Parathyroid adenoma (tissue), 2 donors: ENCODE measurements at regions not wholly inside any gene's neighbourhood (a gene's known extent, or its start where the extent isn't known, plus 50 kb on each side); places are given as distances from the start of the nearest gene placed in this dataset.

ENCODE experiments used
- H2AFZ ChIP-seq: fragments of 300-600 bp; sonication (generic); one replicate; pipeline ENCODE4 v1.7.0; 2017; ENCODE audit warnings: antibody characterized with exemption, mild to moderate bottlenecking
- H3K27ac ChIP-seq: fragments of 300-600 bp; sonication (generic); one replicate; pipeline ENCODE4 v1.7.0; 2017
- H3K27me3 ChIP-seq: fragments of 300-600 bp; sonication (generic); one replicate; pipeline ENCODE4 v1.7.0; 2017; ENCODE audit warnings: low read length; ENCODE audit not compliant: control insufficient read depth, insufficient read depth
- H3K36me3 ChIP-seq: fragments of 300-600 bp; sonication (generic); one replicate; pipeline ENCODE4 v1.7.0; 2017; ENCODE audit warnings: low read length; ENCODE audit not compliant: control insufficient read depth, insufficient read depth
- H3K4me1 ChIP-seq: fragments of 300-600 bp; sonication (generic); one replicate; pipeline ENCODE4 v1.7.0; 2017; ENCODE audit warnings: control low read depth
- H3K4me2 ChIP-seq: fragments of 300-600 bp; sonication (generic); one replicate; pipeline ENCODE4 v1.7.0; 2017; ENCODE audit warnings: low read length
- H3K4me3 ChIP-seq: fragments of 300-600 bp; sonication (generic); one replicate; pipeline ENCODE4 v1.7.0; 2017; ENCODE audit warnings: low read depth, low read length
- H3K79me2 ChIP-seq: fragments of 300-600 bp; sonication (generic); one replicate; pipeline ENCODE4 v1.7.0; 2017; ENCODE audit warnings: control low read depth
- H3K9ac ChIP-seq: fragments of 300-600 bp; sonication (generic); one replicate; pipeline ENCODE4 v1.7.0; 2017; ENCODE audit warnings: mild to moderate bottlenecking
- H3K9me3 ChIP-seq: fragments of 300-600 bp; sonication (generic); one replicate; pipeline ENCODE4 v1.7.0; 2017; ENCODE audit warnings: low read length; ENCODE audit not compliant: control insufficient read depth
- TF ChIP-seq, protein P1 (sequence below): fragments of 300-600 bp; sonication (generic); IDR thresholded peaks from one replicate; pipeline ENCODE4 v1.7.0; 2017; ENCODE audit warnings: antibody characterized with exemption, mild to moderate bottlenecking
- donor health status: primary hyperparathyroidism.

- Histone ChIP-seq H3K4me1 (no peaks in the 10 kb centered on the region), H3K36me3 (no peaks in the 10 kb centered on the region), H3K4me3 (no peak overlapping the region), H2AFZ (no peak overlapping the region), H3K27ac (no peak overlapping the region), H3K79me2 (no peaks in the 10 kb centered on the region), H3K9me3 (no peaks in the 10 kb centered on the region), H3K27me3 (no peaks in the 10 kb centered on the region), H3K4me2 (no peak overlapping the region), H3K9ac (no peak overlapping the region)
- TF ChIP-seq, protein P1, sequence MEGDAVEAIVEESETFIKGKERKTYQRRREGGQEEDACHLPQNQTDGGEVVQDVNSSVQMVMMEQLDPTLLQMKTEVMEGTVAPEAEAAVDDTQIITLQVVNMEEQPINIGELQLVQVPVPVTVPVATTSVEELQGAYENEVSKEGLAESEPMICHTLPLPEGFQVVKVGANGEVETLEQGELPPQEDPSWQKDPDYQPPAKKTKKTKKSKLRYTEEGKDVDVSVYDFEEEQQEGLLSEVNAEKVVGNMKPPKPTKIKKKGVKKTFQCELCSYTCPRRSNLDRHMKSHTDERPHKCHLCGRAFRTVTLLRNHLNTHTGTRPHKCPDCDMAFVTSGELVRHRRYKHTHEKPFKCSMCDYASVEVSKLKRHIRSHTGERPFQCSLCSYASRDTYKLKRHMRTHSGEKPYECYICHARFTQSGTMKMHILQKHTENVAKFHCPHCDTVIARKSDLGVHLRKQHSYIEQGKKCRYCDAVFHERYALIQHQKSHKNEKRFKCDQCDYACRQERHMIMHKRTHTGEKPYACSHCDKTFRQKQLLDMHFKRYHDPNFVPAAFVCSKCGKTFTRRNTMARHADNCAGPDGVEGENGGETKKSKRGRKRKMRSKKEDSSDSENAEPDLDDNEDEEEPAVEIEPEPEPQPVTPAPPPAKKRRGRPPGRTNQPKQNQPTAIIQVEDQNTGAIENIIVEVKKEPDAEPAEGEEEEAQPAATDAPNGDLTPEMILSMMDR, result no peak
These were observed 192.1 kb downstream of the SPATA31D1 start for GRCh38 chr9:82180711-82181110.

- no peaks in the 10 kb centered on the region for H3K36me3 ChIP-seq
- no peaks in the 10 kb centered on the region for H3K79me2 ChIP-seq
- H3K4me3 ChIP-seq, result no peak overlapping the region
- TF ChIP-seq, protein P1, result no peak
- no peak overlapping the region for H3K27ac ChIP-seq
- no peaks in the 10 kb centered on the region for H3K9me3 ChIP-seq
- H2AFZ ChIP-seq, result no peak overlapping the region
- no peaks in the 10 kb centered on the region for H3K27me3 ChIP-seq
- H3K4me1 ChIP-seq, result no peaks in the 10 kb centered on the region
- H3K4me2 ChIP-seq, result no peak overlapping the region
- H3K9ac ChIP-seq, result no peak overlapping the region
These were observed 194.7 kb downstream of the SPATA31D1 start for GRCh38 chr9:82183181-82183860.

DNA sequence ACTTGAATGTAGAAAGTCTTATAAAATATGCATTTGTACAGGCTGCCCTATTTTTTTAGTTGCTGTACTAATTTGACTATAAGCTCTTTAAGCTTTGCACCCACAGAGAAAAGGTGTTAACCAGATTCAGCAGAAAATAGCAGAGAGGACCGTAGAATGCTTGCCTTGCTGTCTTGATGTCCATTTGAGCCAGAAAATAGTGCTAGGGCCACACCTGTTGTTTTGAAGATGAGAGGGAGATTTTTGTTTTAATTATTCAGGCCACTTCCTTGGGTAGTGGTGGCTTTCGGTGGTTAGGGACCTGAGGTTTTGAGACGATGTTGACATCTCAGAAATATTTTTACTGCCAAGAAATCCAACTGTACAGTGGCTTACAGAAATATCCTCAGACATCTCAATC, 196.0 kb downstream of the SPATA31D1 start:
- H3K79me2 ChIP-seq, result no peaks in the 10 kb centered on the region
- TF ChIP-seq, protein P1, result no peak
- H3K9me3 ChIP-seq, result no peaks in the 10 kb centered on the region
- no peaks in the 10 kb centered on the region for H3K36me3 ChIP-seq
- H3K4me1 ChIP-seq, result no peaks in the 10 kb centered on the region
- no peak overlapping the region for H3K9ac ChIP-seq
- no peaks in the 10 kb centered on the region for H3K27me3 ChIP-seq
- no peak overlapping the region for H3K4me2 ChIP-seq
- no peak overlapping the region for H2AFZ ChIP-seq
- no peak overlapping the region for H3K4me3 ChIP-seq
- no peak overlapping the region for H3K27ac ChIP-seq

DNA sequence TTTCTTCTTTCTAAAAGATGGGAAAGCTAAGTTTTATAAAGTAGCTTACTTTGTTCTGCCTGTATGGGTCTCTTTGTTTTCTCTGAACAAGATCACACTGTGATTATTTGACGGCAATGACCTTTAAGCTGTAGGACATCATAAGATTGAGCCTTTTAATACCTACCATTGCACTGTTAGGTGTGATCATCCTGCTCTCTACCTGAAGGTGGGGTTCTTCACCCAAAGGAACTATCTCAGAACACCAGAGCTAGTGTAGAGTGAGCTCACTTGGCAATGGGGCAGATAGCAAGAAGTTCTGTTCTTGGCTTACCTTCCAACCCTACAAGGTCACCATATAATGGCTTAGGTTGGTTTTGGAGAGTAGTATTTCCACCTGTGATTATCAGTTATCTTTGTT, 200.2 kb downstream of the SPATA31D1 start:
- Histone ChIP-seq H3K27ac (no peak overlapping the region), H3K79me2 (no peaks in the 10 kb centered on the region), H2AFZ (no peak overlapping the region), H3K27me3 (no peaks in the 10 kb centered on the region), H3K36me3 (no peaks in the 10 kb centered on the region), H3K9me3 (no peaks in the 10 kb centered on the region), H3K9ac (no peak overlapping the region), H3K4me2 (no peak overlapping the region), H3K4me1 (no peaks in the 10 kb centered on the region), H3K4me3 (no peak overlapping the region)
- TF ChIP-seq, protein P1, result no peak

DNA sequence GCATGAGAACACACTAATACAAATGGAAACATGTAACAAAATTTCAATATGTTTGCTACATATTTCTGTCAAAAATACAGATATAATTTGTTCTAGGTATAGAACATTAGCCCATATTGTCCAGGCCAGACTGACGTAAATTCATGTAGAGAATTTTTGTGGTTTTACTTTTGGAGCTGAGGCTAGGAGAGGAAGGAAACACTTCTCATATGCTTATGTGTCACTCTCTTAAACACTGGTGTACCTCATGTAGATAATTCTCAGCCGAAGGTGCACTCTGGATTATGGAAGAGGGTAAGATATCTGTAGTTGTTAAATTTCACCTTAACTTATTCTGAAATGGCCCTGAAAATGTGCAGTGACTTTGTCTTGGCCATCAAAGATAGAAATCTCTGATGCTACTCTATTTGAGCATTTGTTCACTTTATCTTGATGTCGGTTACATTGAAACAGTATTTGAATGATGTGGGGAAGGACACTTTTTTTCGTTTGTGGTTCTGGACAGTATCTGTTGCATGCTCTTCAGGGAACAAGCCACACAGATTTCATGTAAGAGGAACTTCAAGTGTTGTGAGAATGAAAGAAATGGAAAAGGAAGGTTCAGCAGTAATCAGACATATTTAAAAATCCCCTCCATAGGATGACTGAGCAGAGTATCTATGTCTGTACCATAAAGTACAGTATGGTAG, 202.7 kb downstream of the SPATA31D1 start:
- Histone ChIP-seq H3K4me2 (no peak overlapping the region), H3K27me3 (no peaks in the 10 kb centered on the region), H3K4me1 (no peaks in the 10 kb centered on the region), H3K4me3 (no peak overlapping the region), H3K9ac (no peak overlapping the region), H3K79me2 (no peaks in the 10 kb centered on the region), H3K9me3 (no peaks in the 10 kb centered on the region), H2AFZ (no peak overlapping the region), H3K36me3 (no peaks in the 10 kb centered on the region), H3K27ac (no peak overlapping the region)
- TF ChIP-seq, protein P1, result no peak
